Loucy (cell line): ENCODE measurements at regions not wholly inside any gene's neighbourhood (a gene's known extent, or its start where the extent isn't known, plus 50 kb on each side); places are given as distances from the start of the nearest gene placed in this dataset.

Experiments used
- H2AFZ ChIP-seq: fragments of 200-600 bp; sonication (generic); 2 replicates; pipeline ENCODE4 v1.6.0; 2016; ENCODE audit warnings: antibody characterized with exemption, mild to moderate bottlenecking, low read length, moderate library complexity
- H3F3A ChIP-seq: fragments of 200-600 bp; 2 replicates; pipeline ENCODE4 v1.6.0; 2016; ENCODE audit warnings: antibody characterized with exemption, low read depth, mild to moderate bottlenecking
- H3K27me3 ChIP-seq: fragments of 200-600 bp; sonication (generic); 2 replicates; pipeline ENCODE4 v1.6.1; 2014; ENCODE audit warnings: low read length, mild to moderate bottlenecking; ENCODE audit not compliant: insufficient read depth, poor library complexity, severe bottlenecking
- H3K36me3 ChIP-seq: fragments of 200-600 bp; sonication (generic); 2 replicates; pipeline ENCODE4 v1.6.1; 2016; ENCODE audit warnings: low read length; ENCODE audit not compliant: insufficient read depth
- H3K4me1 ChIP-seq: fragments of 200-600 bp; sonication (generic); 2 replicates; pipeline ENCODE4 v1.5.1; 2014; ENCODE audit warnings: low read length, mild to moderate bottlenecking; ENCODE audit not compliant: insufficient read depth, poor library complexity, severe bottlenecking
- H3K4me2 ChIP-seq: fragments of 200-600 bp; sonication (generic); 2 replicates; pipeline ENCODE4 v1.6.0; 2014; ENCODE audit warnings: antibody characterized with exemption, low read length, low read depth, mild to moderate bottlenecking; ENCODE audit not compliant: poor library complexity, severe bottlenecking
- H3K4me3 ChIP-seq: fragments of 200-600 bp; sonication (generic); 2 replicates; pipeline ENCODE4 v1.5.1; 2014; ENCODE audit warnings: low read length, mild to moderate bottlenecking, mixed read lengths; ENCODE audit not compliant: poor library complexity, severe bottlenecking
- H3K79me2 ChIP-seq: fragments of 200-600 bp; sonication (generic); 2 replicates; pipeline ENCODE4 v1.6.1; 2014; ENCODE audit warnings: low read length; ENCODE audit not compliant: insufficient read depth
- H3K9ac ChIP-seq: fragments of 200-600 bp; sonication (generic); 2 replicates; pipeline ENCODE4 v1.6.0; 2014; ENCODE audit warnings: mild to moderate bottlenecking, low read depth, low read length, moderate library complexity; ENCODE audit not compliant: poor library complexity, severe bottlenecking
- H3K9me2 ChIP-seq: fragments of 200-600 bp; sonication (generic); replicated peaks from 2 replicates; pipeline ENCODE4 v1.6.1; 2016; ENCODE audit warnings: low read depth, low read length, mixed read lengths
- H3K9me3 ChIP-seq: fragments of 200-600 bp; sonication (generic); 2 replicates; pipeline ENCODE4 v1.6.1; 2014; ENCODE audit warnings: mild to moderate bottlenecking, antibody characterized with exemption, low read length, low read depth; ENCODE audit not compliant: insufficient read depth
- H4K20me1 ChIP-seq: fragments of 200-600 bp; sonication (generic); 2 replicates; pipeline ENCODE4 v1.6.0; 2014; ENCODE audit warnings: antibody characterized with exemption, low read length, mild to moderate bottlenecking; ENCODE audit not compliant: insufficient read depth, poor library complexity, severe bottlenecking
- EZH2phosphoT487 ChIP-seq: fragments of 200-600 bp; IDR thresholded peaks from 2 replicates; pipeline ENCODE4 v1.6.1; 2018; ENCODE audit warnings: antibody characterized with exemption, mild to moderate bottlenecking, moderate library complexity, borderline replicate concordance
- TF ChIP-seq, protein P1 (sequence below): fragments of 200-600 bp; sonication (generic); conservative IDR thresholded peaks from 2 replicates; pipeline ENCODE4 v1.5.1; 2014; ENCODE audit warnings: mild to moderate bottlenecking, antibody characterized with exemption, low read length

- Histone ChIP-seq H3K4me3 (no peak overlapping the region), H3K9ac (no peak overlapping the region), H3F3A (no peaks in the 10 kb centered on the region), H2AFZ (no peak overlapping the region), H3K9me3 (no peaks in the 10 kb centered on the region), H3K4me2 (no peak overlapping the region), H4K20me1 (no peaks in the 10 kb centered on the region), H3K36me3 (no peaks in the 10 kb centered on the region), H3K27me3 (no peaks in the 10 kb centered on the region), H3K9me2 (no peaks in the 10 kb centered on the region), H3K4me1 (no peaks in the 10 kb centered on the region), H3K79me2 (no peaks in the 10 kb centered on the region)
- TF ChIP-seq, protein P1, sequence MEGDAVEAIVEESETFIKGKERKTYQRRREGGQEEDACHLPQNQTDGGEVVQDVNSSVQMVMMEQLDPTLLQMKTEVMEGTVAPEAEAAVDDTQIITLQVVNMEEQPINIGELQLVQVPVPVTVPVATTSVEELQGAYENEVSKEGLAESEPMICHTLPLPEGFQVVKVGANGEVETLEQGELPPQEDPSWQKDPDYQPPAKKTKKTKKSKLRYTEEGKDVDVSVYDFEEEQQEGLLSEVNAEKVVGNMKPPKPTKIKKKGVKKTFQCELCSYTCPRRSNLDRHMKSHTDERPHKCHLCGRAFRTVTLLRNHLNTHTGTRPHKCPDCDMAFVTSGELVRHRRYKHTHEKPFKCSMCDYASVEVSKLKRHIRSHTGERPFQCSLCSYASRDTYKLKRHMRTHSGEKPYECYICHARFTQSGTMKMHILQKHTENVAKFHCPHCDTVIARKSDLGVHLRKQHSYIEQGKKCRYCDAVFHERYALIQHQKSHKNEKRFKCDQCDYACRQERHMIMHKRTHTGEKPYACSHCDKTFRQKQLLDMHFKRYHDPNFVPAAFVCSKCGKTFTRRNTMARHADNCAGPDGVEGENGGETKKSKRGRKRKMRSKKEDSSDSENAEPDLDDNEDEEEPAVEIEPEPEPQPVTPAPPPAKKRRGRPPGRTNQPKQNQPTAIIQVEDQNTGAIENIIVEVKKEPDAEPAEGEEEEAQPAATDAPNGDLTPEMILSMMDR = no peak
- TF ChIP-seq EZH2phosphoT487 = no peak
Measured at GRCh38 chr9:13734601-13735000, 455.1 kb upstream of the MPDZ start.

DNA sequence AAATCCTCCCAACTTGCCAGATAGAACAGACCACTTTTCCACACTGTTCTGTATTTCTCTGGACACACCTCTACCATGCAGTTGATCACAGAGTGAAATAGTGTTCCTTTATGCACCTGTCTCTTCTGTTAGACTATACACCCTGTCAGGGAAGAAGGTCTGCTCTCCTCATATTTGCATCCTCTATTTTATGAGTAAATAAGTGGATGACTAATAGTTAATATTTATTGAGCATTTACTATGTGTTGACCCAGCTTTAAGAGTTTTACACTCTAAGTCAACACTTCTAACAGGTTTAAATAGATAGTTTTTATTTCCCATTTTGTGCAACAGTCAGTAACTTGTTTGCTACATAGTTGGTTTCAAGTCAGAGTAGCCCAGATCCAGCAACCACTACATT lies 452.8 kb upstream of the MPDZ start:
- no peaks in the 10 kb centered on the region for H3K79me2 ChIP-seq
- no peak overlapping the region for H3K4me2 ChIP-seq
- H3K4me3 ChIP-seq = no peak overlapping the region
- H3K9ac ChIP-seq = no peak overlapping the region
- no peak for TF ChIP-seq EZH2phosphoT487
- TF ChIP-seq, protein P1 = no peak
- H3K9me2 ChIP-seq = no peaks in the 10 kb centered on the region
- H3F3A ChIP-seq = no peaks in the 10 kb centered on the region
- no peaks in the 10 kb centered on the region for H3K4me1 ChIP-seq
- H4K20me1 ChIP-seq = no peaks in the 10 kb centered on the region
- no peak overlapping the region for H2AFZ ChIP-seq
- no peaks in the 10 kb centered on the region for H3K27me3 ChIP-seq
- no peaks in the 10 kb centered on the region for H3K9me3 ChIP-seq
- no peaks in the 10 kb centered on the region for H3K36me3 ChIP-seq

DNA sequence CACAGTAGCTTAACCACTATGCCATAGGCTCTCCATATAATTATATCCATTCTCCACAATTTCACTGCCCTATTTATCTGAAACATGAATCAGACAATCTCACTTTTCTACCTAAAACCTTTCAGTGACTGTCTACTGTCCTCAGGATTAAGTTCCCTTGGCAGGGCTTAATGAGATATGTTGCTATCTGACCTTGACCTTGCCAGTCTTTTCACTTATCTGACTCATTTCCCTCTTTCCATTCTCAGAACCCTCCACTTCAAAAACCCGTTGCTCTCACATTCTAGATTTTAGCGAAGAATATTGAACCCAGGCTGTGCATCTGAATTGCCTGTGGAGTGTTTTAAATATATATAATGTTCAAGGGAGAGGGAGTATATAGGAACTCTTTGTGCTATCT lies 452.1 kb upstream of the MPDZ start:
- H3F3A ChIP-seq = no peaks in the 10 kb centered on the region

More for the DNA sequence above, 452.1 kb upstream of the MPDZ start:
- no peak overlapping the region for H3K4me2 ChIP-seq
- no peaks in the 10 kb centered on the region for H3K9me2 ChIP-seq
- no peaks in the 10 kb centered on the region for H3K27me3 ChIP-seq
- H3K9me3 ChIP-seq = no peaks in the 10 kb centered on the region
- no peaks in the 10 kb centered on the region for H3K4me1 ChIP-seq
- H4K20me1 ChIP-seq = no peaks in the 10 kb centered on the region
- H3K4me3 ChIP-seq = no peak overlapping the region
- H3K79me2 ChIP-seq = no peaks in the 10 kb centered on the region
- no peak overlapping the region for H3K9ac ChIP-seq
- no peaks in the 10 kb centered on the region for H3K36me3 ChIP-seq
- TF ChIP-seq, protein P1 = no peak
- no peak for TF ChIP-seq EZH2phosphoT487
- H2AFZ ChIP-seq = no peak overlapping the region
